HG02884 (cell line): ENCODE measurements at regions not wholly inside any gene's neighbourhood (a gene's known extent, or its start where the extent isn't known, plus 50 kb on each side); places are given as distances from the start of the nearest gene placed in this dataset.
"Not testable (repeated sequence)": the region's sequence is repeated elsewhere in the genome, so short reads cannot be mapped to it uniquely, and the experiment has no call there.

ENCODE experiments used
- ATAC-seq: cut with Tn5 transposase; IDR thresholded peaks from one replicate; pipeline ENCODE4 v1.9.1; 2021; ENCODE audit warnings: mild to moderate bottlenecking, moderate library complexity; ENCODE audit not compliant: unreplicated experiment

GRCh38 chr17:68135141-68135887 lies 99.8 kb downstream of the KPNA2 start:
- ATAC-seq: no peak

GRCh38 chr17:68141050-68141449 lies 105.5 kb downstream of the KPNA2 start:
- no peak for ATAC-seq

GRCh38 chr17:68142595-68142994 lies 105.2 kb upstream of the AMZ2 start:
- ATAC-seq: no peak

- no peak for ATAC-seq
These were observed 104.4 kb upstream of the AMZ2 start for GRCh38 chr17:68143425-68143824.

GRCh38 chr17:68145088-68145487 lies 102.8 kb upstream of the AMZ2 start:
- no peak for ATAC-seq

- no peak for ATAC-seq
These were observed 98.9 kb upstream of the AMZ2 start for GRCh38 chr17:68148936-68149335.

GRCh38 chr17:68152161-68152571 lies 95.7 kb upstream of the AMZ2 start:
- ATAC-seq: no peak

- no peak for ATAC-seq
These were observed 92.2 kb upstream of the AMZ2 start for GRCh38 chr17:68155692-68156091.

GRCh38 chr17:68161644-68162428 lies 86.0 kb upstream of the AMZ2 start:
- no peak for ATAC-seq

- not testable (repeated sequence) for ATAC-seq
These were observed 79.3 kb upstream of the AMZ2 start for GRCh38 chr17:68168273-68169164.

GRCh38 chr17:68169165-68169821 lies 78.5 kb upstream of the AMZ2 start:
- not testable (repeated sequence) for ATAC-seq

- no peak for ATAC-seq
These were observed 78.0 kb upstream of the AMZ2 start for GRCh38 chr17:68169840-68170239.

- ATAC-seq: no peak
These were observed 77.6 kb upstream of the AMZ2 start for GRCh38 chr17:68170246-68170645.

GRCh38 chr17:68172461-68172954 lies 75.3 kb upstream of the AMZ2 start:
- ATAC-seq: no peak

GRCh38 chr17:68175416-68175815 lies 72.4 kb upstream of the AMZ2 start:
- ATAC-seq: no peak

- no peak for ATAC-seq
These were observed 71.9 kb upstream of the AMZ2 start for GRCh38 chr17:68175905-68176304.

GRCh38 chr17:68176718-68177117 lies 71.1 kb upstream of the AMZ2 start:
- no peak for ATAC-seq

GRCh38 chr17:68178831-68179230 lies 69.0 kb upstream of the AMZ2 start:
- ATAC-seq: no peak

- no peak for ATAC-seq
These were observed 68.5 kb upstream of the AMZ2 start for GRCh38 chr17:68179236-68179925.

- no peak for ATAC-seq
These were observed 67.9 kb upstream of the AMZ2 start for GRCh38 chr17:68179926-68180285.
